HPDE6-E6E7 (cell line): ENCODE measurements at regions not wholly inside any gene's neighbourhood (a gene's known extent, or its start where the extent isn't known, plus 50 kb on each side); places are given as distances from the start of the nearest gene placed in this dataset.
A peak's percentile ranks its signal among the peaks of the same experiment; 100 is the strongest.

ENCODE experiments used
- DNase-seq: peaks from one replicate; pipeline ENCODE4 v3.0.0; 2011; ENCODE audit warnings: missing footprints; ENCODE audit errors: extremely low spot score

DNA sequence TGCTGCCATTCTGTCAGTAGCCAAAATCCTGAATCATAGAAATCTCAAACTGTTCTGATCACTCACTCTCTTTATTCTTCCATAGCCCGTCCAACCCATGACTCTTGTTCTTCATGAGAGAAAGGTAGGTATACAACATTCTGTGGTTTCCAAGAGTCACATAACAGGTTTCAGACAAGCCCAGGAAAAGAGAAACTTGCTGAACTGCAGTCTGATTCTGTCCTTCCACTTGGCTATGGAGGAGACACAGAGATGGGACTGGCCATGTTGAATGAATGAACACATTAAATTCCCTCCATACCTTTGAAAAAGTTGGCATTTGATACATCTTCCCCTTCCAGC is 880.2 kb upstream of the CELF4 start:
- no peak for DNase-seq

DNA sequence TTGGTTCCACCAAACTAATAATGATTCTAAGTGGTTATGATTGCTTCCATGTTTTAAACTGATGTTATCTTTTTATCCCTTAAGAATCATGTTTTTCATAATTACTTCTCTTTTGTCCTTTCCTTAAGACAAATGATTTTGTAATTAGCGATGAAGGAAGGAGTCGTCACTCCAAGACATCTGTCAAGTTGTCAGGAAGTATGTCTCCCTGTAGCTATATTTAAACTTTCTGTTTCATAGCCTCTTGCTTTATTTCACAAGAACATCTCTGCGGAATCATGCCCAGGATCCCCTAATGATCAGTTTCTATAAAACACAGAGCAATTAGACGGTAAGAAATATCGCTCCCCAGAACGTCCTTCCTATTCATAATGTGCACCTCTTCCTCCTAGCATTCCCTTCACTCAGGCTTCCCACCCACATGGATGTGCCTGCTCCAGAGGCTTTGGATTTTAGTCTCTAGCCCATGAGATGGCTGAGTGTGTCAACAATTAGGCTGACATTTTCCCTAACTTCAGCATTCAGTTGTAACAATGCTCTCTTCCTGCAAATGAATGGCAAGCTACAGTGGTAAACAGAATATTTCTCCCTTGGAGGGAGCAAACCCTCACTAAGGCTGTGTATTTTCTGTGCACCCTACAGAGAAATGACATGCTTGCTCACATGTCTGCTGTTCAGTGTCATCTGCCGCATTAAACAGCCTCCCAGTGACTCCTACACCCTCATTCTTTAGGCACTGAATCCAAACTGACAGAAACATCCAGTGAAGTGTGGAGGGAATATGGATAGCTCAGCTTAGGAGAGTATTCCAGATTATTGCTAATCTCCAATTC is 879.6 kb upstream of the CELF4 start:
- no peak for DNase-seq

DNA sequence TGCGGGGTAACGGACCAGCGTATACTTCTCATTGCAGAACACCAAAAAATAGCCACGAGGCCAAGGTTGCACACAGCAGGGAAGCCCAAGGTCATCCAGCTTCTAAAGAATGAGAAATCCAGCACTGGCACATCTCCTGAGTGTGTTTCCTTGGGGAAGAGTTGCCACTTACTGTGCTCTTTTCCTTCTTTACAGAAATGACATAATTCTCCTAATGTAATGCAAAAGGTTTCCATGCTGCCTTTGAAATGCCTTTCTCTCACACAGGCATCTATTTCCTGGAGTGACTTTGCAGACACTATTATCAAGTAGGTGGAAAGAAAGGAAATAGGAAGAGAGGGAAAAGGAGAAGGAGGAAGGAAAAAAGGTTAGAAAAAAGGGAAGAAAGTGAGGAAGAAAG is 862.1 kb upstream of the CELF4 start:
- no peak for DNase-seq

DNA sequence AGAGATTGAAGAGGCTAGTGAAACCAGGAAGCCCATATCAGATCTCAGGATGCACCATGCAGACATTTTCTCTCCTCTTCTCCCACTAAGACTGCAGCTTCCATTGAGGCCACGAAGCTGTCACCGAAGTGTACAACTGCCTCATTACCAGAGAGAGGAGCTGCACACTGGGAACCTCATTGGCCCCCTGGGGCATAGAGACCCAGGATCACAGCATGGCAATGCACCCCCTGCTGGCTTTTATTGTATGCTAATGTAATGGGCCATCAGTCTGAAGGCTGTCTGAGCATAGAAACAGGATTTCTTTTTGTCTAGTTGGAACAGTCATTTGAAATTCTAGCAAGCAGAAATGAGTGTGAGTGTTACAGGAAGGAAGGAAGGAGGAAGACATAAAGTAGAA is 861.6 kb upstream of the CELF4 start:
- DNase-seq, result no peak

DNA sequence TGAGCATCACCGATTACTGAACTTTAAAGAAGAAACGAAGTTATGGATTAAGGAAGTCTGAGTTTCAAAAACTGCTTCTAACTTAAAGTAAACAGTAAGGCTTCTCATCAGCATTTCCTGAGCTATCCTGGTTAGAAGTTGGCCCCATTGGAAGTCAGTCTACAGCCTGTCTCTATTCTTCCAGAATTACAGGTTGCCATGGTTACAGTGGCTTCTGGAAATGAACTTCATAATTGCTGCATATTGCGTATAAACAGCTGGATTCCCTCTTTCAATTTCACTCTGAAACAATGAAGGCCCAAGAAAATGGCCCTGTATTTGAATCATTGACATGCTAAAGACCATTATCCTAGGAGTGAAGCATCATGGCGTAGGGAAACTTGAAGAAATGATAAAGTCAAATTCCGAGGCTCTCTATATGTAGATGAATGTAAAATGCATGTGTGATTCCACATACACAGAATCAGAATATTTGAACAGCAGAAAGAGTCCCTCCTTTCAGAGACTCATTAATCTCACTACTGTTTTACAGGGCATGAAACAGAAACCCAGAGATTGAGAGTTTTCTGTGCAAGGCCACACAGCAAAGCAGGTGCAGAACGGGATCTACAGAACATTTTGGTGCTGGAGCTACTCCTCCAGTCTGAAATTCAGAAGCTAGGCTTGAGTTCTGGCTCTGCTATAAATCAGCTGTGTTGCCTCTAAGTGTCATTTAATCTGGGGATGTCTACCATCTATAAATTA is 856.4 kb upstream of the CELF4 start:
- no peak for DNase-seq

DNA sequence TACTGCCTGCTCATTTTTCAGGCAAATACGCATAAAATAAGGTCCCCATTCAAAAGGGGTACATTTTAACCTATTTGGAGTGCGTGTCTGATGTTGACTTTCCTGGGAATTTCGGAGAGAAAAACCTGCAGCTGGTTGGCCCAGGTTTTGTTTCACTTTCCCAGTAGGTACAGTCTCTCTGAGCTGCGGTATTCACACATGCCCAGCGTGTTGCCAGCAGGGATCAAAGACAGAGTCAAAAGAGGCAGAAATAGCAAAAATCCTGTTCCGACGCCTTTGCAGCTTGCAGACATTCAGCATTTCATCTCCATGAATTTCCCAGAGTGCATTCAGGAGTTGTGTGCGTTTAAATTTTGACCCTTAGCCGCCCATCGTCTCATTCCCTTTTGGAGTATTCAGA is 855.4 kb upstream of the CELF4 start:
- DNase-seq, result no peak

DNA sequence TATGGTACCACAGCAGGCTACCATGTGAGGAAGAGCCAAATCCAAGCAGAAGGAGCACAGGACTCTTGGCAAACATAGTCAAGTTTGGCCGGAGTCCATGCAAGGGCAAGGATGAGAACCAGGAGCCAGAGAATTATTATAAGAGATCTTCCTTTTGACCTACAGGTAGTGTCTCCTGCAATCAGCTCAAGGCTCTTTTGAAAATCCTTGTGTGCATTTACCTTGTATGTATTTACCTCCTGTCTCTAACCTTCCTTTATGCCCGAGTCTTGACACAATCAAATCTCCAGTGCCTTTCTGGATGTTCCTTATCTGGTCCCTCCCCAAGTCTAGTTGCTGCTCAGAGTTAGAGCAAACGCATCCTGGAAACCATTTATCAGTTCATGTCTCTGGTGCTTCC is 855.0 kb upstream of the CELF4 start:
- DNase-seq, result no peak

DNA sequence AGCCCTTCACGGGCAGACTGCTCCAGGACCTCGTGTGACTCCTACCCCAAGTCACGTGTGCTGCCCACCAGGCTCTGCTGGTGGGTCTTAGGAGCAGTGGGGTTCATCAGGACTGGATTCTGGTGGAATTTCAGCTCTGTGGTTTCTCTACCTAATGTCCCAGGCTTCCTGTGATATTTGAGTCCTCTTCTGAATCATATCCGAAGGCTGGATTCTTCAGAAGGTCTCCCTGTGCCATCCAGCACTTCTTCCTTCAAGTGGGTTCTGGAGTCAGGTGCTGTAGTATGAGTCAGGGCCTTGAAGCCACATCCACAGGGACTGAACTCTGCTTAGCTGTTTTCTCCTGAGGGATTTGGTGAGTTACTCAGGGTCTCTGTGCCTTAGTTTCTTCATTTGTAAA is 850.2 kb upstream of the CELF4 start:
- DNase-seq, result no peak

DNA sequence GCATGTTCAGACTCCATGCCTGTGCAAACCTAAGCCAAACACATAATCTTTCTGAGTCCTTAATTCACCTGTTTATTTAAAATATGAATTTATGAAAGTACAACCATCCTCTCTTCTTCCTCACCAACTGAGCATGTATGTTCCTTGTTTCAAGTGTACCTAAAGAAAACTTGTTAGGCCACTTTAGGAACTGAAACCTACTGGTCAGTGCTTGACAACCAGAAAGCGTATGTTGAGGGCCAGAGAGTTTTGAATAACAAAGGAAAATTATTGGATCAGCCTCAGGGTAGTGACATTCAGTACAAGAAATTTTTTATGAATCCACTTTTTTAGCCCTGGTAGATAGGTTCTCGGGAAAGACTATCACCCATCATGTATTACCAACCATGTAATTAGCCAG is 847.6 kb upstream of the CELF4 start:
- DNase-seq, result no peak

DNA sequence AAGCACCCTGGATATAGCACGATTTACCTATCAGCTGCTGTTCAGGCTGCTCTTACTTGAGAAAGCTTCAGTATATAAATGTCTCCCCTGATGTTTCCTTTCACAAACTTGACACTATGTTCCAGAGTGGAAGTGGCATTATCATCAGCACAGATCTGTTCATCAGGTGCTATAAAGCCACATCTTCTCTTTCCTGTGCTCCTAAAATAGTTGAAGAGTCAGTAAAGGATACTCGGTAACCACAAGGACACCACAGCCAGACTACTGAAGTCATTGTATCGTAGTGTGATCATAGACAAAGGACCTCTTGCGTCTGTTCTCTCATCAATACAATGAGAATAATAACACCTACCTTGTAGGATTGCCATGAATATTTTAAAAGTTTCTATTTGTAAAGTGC is 841.0 kb upstream of the CELF4 start:
- no peak for DNase-seq

DNA sequence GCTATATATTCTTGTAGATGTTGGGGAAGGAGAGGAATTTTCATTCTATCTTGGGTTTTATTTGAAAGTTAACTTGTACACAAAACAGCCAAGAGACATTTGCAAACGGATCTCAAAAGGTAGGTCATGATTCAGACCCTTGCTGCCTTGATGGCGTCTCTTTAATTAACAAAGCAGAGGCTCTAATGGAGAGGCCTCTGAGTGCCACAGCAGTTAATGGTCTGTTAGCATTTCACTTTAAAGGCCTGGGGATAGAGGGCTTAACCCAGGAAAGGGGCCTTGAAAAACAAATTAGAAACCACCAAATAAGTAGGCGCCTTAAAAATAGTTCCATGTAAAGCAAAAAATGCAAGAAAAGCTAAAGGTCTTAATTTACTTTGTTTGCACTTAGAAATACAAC is 836.9 kb upstream of the CELF4 start:
- no peak for DNase-seq

DNA sequence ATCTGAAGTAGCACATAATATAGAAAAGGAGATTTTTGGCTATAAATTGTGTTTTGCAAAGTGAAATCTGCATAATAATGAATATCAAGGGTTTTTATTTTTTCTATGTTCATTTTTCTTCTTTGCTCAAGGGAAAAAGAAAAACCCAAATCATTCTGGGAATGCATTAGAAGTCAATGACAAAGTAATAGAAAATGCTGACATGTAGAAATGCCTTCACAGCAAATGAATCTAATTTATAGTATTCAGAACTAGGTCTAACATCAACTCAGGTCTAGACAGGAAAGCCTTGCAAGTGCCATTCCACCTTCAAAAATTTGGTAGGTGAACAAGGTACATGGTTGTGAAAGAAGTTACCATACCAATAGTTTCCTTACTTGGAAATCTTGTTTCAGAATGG is 831.5 kb upstream of the CELF4 start:
- DNase-seq, result no peak

DNA sequence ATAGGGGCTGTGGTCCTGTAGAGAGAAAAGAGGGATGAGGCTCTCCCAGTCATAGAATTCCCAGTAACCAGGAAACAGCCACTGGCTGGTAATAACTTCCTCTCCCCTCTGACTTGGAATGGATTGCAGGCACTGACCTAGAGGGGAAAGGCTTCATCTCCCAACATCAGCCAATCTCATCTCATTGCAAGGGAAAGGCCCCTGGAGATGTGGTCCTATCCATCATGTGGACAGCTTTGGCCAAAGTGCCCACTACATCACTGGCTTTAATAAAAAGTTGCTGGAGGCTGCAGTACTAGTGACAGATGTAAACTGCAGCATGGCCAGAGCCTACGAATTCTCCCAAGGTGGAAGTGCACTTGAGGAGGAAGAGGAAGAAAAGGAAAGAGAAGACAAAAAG is 820.5 kb upstream of the CELF4 start:
- DNase-seq, result no peak

DNA sequence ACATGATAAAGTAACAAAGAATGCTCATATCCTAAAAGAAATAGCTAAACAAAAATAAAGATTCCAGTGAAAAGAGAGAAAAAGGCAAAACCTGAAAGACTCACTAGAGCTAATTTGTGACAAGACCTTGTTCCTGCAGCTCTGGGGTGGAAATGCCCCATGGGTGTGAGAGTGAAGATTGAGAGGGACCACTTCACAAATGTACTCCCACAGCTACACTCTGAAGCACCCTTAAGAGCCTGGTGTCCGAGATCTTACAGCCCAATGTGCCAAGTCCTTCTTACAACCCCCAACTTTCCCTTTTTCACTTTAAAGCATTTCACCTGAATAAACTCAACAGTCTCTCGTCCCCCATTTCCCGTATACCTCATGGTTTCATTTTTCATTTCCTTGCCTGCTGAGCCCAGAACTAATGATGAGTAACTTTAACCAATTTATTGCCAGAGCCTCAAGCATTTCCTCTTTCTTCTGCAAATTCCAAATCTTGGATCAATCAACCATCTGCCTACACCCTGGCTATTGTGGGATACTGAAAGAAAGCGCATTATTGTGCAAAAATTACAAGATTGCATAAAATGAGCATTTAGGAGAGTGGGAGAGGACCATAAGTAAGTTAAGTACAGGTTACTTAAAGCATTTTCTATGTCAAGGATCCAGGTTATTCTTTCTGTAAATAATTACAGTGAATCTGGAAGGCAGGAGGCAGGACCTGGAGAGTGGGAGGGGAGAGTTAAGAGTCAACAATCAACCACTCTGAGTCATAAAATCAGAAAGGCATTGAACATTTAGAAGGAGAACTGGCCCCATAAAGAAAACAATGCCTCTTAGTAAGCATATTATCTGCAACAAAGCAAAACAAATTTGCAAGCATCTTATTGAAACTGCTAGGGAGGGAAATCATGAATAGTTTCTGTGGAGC is 804.4 kb upstream of the CELF4 start:
- peak; percentile 13 for DNase-seq

DNA sequence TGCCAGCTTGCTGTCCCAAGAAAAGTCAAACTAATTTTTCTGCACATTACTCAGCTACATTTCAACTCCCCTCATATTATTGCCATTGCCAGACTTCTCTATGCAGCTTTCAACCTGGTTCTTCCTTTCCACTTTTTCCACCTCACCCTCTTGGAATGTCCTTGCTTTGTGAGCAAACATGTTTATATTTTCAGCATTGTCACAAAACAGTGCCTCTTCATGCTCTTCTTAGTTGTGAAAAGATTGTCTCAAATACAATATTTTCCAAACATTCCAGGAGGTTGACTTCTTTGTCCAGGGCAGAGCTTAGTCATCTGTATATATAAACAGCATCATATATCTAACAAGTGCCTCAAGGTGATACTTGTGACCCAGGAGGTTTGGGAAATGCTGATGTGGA is 803.3 kb upstream of the CELF4 start:
- no peak for DNase-seq

DNA sequence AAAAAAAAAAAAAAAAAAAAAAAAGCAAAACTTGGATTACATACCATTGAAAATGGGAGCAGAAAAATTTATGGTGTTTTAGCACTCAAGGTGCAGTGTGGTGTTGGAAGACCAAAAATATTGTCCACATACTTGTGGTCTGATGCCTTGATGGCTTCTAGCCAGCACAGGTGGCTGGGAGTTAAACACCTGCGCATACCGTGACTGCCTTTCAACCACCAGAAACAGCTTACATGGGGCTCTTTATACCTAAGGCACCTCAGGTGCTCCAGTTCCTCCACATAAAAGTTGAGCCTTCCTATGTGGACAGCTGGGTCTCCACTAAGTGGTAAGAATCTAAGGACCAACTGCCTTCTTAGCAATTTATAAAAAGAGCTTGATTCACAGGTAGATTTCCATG is 802.6 kb upstream of the CELF4 start:
- DNase-seq, result no peak

DNA sequence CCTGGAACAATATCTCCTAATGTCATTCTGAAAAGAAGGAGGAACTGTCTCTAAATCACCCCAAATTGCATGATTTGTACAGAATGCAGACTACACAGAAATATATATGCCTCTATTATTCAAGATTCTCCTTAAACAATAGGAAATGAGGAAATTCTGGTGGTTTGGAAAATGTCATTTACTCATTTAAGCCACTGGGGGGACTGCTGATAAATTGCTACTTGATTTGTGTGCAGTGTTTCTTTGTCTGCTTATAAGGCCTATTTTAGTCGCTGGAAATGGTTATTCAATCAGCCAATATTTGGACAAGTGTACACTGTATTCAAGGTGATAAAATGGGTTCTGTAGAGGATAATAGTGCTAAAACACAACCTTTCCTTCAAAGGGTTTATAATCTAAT is 801.9 kb upstream of the CELF4 start:
- DNase-seq, result no peak

DNA sequence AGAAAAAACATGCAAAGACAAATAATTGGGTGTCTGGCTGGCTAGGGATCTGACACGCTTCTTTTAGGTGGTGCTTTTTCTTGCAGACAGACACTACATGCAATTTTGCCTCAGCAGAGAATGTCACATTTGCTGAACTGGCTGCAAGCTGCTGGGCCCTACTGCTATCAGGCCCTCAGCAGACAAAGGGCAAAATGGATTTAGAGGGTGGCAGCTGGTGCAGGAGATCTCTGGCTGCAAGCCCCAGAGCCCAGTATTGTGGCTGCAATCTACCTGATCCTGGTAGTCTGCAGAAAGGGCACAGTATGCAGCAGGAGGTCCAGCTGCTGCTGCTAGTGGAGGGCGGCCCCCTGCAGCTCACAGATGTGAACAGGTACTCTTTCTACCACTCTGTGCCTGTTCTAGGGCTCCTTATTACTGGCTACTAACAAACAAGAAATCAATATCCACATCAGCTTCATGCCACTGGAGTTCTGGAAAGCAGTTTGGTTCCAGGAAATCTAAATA is 796.7 kb upstream of the CELF4 start:
- DNase-seq, result no peak

DNA sequence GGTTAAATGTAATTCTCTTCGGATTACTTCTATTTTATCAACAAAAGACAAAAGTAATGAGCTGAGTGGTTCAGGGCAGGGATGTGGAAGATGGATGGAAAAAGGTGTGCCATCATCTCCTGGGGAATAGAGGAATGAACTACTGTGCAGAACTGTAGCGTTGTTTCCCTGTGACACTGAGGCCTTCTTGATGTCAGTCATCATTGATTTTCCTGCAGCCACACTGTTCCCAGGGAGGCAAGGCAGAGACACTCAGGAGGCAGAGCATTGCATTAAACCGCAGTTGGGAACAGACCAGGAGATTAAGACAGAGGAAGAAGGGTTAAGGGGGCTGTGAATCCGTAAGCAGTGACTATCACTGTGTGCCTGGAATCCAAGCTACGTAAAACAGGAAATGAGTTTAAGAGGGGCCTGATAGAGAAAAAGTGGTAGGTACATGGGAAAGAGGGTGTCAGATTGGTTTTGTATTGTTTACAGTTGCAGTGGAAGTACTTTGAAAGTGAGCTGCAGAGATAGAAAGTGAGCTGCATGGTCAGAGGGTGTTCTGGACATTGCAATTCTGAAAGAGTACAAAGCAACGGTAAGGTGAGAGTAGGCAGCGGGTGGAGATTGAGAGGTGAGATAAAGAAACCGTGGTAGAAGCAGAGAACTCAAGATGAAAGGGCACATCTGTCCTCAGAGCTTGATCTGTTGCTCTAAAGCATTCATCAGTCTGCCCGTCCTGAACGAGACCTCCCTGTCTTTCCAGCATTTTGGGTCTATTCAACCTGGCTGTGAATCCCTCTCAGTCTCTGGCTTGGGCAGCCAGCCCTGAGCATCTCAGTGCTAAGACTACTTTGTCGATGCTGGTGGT is 793.4 kb upstream of the CELF4 start:
- DNase-seq, result no peak

DNA sequence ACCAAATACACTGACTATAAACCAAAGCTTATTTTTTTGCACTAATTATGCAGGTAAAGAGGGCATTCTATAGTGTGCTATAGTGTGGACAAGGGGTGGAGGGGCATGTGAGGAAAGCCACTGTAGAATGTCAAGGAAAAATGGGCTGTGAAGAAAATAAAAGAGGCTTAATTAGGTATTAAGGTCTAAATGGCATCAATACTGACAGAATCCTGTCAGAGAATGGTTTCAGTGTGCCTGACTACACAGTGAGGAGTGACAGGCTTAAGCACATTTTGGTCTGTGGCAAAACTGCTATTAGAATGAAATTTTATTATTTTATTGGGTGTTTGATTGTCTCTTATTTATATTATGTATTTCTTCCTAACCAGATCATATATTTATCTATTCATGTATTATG is 787.6 kb upstream of the CELF4 start:
- DNase-seq, result no peak

DNA sequence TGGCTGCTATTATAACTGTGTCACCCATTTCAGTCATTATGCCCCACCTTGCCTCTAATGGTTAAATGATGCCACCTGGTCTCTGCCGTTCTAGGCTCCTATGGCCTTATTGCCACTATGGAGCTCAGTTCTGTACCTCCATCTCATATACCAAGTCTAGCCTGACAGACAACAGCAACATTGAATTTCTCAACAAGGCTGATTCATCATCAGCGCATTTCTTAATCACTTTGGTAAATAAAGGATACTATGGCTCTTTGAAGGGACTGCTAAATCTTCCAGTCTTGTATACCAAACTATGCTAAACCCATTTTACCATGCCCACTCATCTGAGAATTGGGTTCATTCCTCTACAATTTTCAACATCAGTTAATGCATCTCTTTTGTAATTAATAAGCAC is 784.5 kb upstream of the CELF4 start:
- DNase-seq, result no peak
